NB4 (cell line): ENCODE measurements at regions not wholly inside any gene's neighbourhood (a gene's known extent, or its start where the extent isn't known, plus 50 kb on each side); places are given as distances from the start of the nearest gene placed in this dataset.

Experiments used
- MYC ChIP-seq: IDR thresholded peaks from 2 replicates; pipeline ENCODE4 v1.6.1; 2011; ENCODE audit warnings: low read depth, low read length
- TF ChIP-seq, protein P1 (sequence below): IDR thresholded peaks from one replicate; pipeline ENCODE4 v1.5.1; 2012; ENCODE audit warnings: low read depth, low read length

DNA sequence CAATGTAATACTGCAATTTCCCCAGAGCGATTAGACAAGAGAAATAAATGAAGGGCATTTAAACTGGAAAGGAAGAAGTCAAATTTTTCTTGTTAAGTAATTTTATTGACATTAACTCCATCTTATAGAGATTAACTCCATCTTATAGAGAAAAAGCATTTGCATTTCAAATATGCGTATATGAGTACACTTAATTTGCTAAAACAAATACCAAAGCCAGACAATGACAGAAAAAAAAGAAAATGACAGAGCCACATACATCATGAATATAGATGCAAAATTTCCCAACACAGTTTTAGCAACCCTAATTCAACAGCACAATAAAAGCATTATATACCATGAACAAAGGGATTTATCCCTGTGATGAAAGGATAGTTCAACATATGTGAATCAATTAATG, 1293.1 kb upstream of the EYS start:
- TF ChIP-seq, protein P1, sequence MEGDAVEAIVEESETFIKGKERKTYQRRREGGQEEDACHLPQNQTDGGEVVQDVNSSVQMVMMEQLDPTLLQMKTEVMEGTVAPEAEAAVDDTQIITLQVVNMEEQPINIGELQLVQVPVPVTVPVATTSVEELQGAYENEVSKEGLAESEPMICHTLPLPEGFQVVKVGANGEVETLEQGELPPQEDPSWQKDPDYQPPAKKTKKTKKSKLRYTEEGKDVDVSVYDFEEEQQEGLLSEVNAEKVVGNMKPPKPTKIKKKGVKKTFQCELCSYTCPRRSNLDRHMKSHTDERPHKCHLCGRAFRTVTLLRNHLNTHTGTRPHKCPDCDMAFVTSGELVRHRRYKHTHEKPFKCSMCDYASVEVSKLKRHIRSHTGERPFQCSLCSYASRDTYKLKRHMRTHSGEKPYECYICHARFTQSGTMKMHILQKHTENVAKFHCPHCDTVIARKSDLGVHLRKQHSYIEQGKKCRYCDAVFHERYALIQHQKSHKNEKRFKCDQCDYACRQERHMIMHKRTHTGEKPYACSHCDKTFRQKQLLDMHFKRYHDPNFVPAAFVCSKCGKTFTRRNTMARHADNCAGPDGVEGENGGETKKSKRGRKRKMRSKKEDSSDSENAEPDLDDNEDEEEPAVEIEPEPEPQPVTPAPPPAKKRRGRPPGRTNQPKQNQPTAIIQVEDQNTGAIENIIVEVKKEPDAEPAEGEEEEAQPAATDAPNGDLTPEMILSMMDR: no peak
- TF ChIP-seq MYC: no peak
